GM11168 (cell line): ENCODE measurements at regions not wholly inside any gene's neighbourhood (a gene's known extent, or its start where the extent isn't known, plus 50 kb on each side); places are given as distances from the start of the nearest gene placed in this dataset.
"Not testable (repeated sequence)": the region's sequence is repeated elsewhere in the genome, so short reads cannot be mapped to it uniquely, and the experiment has no call there.

Source experiments
- in situ Hi-C: fragments of 300-500 bp; cut with MboI; formaldehyde crosslinking; loops from one replicate; pipeline ENCODE4 v1.12.0; 2022; ENCODE audit warnings: low sequenced_read_pairs; ENCODE audit not compliant: unreplicated experiment

DNA sequence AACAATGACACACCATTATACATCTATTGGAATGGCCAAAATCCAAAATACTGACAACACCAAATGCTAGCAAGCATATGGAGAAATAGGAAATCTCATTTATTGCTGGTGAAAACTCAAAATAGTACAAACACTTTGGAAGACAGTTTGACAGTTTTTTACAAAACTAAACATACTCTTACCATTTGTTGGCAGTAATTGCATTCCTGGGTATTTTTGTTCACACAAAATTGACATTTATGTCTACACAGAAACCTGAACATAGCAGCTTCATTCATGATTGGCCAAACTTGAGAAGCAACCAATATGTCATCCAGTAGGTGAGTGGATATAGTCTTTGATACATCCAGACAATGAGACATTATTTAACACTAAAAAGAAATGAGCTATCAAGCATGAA is 489.9 kb downstream of the PLOD2 start:
- in situ Hi-C loops = no loop called here

DNA sequence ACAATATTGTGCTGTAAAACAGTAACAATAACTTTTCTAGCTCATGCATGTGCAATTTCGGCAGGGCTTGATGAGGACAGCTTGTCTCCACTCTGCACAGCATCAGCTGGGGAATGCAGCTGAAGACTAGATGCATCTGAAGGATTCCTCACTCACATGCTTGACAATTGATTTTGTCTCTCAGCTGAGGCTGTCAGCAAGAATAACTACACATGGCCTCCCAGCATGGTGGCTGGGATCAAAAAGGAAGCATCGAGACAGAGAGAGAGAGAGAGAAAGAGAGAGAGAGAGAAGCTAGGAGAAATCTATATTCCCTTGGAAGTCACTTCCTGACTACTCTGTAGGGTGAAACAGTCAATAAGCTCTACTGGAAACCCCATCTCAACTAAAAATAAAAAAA is 487.1 kb downstream of the PLOD2 start:
- in situ Hi-C loops = no loop called here

DNA sequence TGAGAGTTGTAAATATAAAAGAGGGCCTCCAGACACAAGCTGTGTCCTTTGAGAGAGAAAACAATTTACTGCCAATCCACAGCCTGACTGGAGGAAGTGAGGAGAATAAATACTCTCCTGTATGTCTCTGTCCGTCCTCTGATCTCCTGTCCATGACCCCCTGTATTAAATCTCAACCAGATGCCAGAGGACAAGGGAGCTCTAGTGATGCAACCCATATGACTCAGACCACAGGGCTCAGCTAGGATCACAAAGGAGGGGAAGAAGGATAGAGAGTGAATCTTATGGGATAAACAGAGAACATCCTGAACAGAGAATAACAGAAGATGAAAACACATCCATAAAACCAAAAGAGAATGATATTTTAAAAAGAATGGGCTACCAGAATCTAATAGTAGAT is 482.6 kb downstream of the PLOD2 start:
- in situ Hi-C loops = no loop called here

DNA sequence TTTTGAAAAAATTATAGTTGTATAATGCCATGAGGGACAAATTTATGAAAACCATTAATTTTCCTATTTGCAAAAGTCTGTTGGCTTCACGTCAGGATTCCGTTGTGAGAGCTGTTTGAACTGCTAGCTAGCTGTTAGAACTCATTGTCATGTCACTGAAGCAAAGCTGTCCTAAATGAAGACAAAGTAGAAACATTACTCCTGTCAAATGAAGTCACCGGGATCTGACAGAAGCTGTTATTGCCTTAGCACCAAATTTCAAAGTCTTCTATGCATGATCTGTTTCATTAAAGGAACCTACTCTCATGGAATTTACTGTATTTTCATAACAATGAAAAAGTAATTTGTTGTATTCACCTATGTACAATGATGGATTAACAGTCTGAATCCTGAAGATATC is 479.8 kb downstream of the PLOD2 start:
- in situ Hi-C loops = no loop called here

DNA sequence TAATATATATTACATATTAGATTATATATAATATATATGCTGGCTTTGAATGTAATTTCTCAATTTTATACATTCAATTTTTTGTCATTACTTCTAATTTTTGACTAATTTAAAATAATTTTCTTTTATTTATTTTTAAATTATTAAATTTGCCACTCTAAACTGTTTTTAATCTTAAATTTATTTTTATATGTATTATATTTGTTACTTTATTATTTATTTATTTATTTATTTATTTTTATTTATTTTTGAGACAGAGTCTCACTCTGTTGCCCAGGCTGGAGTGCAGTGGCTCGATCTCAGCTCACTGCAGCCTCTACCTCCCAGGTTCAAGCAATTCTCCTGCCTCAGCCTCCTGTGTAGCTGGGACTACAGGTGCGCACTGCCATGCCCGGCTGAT is 473.0 kb downstream of the PLOD2 start:
- in situ Hi-C loops = not testable (repeated sequence)

DNA sequence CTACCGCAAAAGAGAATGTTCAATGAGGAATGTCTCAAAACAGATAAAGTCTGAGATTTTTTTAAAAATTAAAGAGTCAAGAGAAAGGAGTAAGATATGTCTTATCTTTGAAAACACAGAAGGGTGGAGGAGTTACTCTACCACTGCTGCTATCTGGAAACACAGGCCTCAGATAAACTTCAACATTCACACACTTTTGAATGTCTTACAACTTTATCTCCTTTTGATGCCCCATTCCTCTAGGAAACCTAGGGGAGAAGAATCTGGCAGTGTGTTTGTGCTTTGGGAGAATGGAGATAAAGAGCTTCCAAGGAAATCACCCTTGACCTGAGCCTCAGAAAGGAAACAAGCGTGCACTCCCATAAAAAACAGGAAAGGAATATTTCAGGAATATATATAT is 468.2 kb downstream of the PLOD2 start:
- in situ Hi-C loops = no loop called here

DNA sequence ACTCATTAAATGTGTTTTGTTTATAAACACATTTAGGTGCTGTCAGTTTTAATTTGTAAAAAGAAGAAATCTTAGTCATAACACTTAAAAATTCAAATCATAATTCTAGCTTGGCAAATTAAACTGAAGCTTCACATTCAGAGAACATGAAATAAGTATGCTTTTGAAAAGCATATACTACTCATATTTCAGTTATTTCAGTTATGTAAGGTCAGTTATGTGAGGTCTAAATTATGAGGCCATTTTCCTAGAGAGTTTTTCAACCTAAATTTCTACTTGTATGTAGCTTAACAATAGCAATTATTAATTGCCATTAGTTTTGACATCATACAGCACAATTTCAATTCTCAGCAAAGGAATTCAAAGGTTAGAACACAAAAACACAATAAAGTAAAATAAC is 465.0 kb downstream of the PLOD2 start:
- in situ Hi-C loops = no loop called here

DNA sequence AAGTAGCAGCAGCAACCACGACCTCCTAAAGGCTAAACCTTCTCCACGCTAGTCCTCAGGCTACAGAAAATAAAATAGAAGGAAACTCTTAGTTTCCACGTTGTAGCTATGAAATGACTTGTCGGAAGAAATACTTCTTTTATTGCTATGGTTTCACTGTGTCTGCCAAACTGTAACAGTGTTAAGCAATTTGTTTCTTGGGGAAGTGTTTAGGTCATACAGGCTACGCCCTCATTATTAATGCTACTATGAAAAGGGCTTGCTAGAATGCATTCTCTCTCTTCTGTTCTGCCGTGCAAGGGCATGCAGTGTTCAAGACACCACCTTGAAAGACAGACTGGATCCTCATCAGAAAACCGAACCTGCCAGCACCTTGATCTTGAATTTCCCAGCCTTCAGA is 462.7 kb downstream of the PLOD2 start:
- in situ Hi-C loops = no loop called here

DNA sequence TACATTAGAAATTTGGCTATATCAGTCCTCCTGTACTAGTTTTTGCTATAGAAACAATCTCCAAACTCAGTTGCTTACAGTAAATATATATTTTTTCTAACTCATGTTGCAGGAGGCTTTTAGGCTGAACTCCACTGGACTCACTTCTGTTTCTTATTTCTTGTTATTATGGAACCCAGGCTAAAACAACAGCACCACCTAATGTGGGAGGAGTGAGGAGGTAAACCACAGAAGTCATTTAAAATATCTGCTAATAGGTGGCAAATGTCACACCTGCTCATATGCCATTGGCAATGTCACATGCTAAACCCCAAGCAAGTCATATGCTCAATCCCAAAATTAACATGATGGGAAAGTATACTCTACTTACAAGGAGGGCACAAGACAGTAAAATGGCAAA is 462.2 kb downstream of the PLOD2 start:
- in situ Hi-C loops = no loop called here

DNA sequence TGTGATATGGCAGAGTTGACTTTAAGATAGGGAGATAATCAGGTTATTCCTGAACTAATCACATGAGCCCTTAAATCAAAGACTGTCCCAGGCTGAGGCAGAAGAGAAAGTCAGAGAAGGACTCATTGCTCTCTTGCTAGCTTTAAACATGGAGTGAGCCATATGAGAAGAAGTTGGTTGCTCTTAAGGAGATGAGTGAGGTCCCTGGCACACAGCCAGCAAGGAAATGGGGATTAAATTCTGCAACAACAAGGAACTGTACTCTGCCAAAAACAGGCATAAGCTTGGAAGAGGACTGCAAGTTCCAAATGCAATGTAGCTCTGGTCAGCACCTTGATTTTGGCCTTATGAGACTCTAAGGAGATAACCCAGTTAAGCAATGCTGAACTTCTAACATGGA is 457.0 kb downstream of the PLOD2 start:
- in situ Hi-C loops = no loop called here

DNA sequence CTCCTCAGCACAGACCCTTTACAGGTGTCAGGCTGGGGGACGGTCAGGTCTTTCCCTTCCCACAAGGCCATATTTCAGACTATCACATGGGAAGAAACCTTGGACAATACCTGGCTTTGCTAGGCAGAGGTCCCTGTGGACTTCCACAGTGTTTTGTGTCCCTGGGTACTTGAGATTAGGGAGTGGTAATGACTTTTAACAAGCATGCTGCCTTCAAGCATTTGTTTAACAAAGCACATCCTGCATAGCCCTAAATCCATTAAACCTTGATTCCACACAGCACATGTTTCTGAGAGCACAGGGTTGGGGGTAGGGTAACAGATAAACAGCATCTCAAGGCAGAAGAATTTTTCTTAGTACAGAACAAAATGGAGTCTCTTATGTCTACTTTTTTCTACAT is 451.2 kb downstream of the PLOD2 start:
- in situ Hi-C loops = not testable (repeated sequence)

DNA sequence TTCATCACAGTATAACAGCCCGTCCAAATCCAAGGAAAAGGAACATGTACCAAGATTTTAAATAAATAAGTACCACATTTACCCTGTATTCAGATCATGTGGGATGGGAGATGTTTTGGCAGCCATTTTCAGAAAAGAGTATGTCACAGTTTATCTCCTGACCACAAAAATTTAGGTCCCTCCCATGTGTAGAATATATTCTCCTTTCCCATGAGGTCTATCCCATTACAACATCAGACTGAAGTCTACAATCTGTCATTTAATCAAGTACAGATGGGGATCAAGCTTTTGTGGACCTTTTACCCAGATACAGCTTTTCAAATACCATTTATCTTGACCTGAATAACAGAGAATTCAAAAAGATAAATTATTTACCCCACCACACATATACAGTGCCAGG is 444.5 kb downstream of the PLOD2 start:
- in situ Hi-C loops = no loop called here

DNA sequence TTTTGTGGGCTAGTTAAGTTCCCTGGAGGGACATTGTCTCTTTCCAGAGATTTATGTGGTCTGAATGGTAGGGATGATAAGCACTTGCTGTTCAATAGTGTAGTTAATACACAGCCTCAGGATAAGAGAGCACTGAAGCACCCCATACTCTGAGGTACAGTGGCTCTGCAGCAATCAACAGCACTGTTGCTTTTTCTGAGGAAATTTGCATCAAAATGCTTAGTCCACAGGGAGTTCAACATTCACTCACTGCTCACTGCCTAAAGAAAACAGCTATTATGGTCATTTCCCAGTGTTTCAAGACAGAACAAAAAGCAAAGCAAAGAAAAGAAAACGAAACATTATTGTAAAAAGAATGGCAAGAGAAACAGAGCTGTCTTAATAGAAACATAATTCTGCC is 441.9 kb downstream of the PLOD2 start:
- in situ Hi-C loops = no loop called here

DNA sequence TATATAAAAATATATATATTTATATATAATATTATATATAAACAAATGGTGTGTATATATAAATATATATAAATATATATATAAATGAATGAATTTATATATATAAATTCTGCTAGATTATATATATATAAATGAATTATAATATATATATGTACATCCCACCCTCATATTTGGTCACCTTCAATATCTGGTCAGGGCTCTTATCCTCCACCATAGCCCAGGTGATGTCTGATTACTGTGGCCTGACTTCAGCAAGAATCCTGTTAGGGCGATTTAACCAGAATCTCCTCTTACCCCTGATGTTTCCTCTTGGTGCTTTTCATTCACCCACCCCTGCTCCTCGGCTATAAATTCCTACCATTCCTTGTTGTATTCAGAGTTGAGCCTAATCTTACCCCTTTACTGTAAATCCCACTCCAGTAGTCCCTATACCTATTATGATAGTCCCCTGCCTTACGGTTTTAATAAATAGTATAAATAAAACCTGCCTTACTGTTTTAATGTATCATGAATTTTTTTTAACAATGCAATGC is 439.6 kb downstream of the PLOD2 start:
- in situ Hi-C loops = no loop called here

DNA sequence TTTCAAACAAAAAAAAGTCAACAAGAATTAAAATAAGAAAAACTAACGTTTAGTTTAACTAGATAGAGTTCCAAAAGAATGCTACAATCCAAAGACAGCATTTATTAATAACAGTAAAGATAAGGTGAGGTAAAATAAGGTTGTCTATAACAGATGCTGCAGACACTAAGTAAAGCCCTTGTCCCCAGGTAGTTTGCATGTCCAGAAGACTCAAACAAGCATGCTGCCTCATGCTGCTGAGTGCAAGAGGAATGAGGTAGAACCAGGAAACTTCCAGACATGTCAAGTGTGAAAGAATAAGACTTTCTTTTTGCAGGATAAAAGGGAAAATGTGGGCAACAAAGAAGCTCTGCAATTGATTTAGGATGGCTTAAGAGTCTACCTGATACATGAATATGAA is 439.2 kb downstream of the PLOD2 start:
- in situ Hi-C loops = no loop called here

DNA sequence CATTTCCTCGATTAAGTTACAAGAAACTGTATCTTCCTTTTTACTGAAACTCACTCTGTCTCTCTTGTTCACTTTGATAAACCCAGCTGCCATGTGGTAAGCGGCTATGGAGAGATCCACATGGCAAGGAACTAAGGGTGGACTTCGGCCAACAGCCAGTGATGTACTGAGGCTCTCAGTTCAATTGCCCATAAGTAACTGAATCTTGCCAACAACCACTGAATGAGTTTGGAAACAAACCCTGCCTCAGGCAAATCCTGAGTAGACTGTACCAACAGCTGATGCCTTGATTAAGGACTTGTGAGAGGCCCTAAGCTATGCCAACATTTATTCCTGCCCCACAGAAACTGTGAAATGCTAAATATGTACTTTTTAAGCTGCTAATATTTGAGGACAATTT is 433.5 kb downstream of the PLOD2 start:
- in situ Hi-C loops = no loop called here

DNA sequence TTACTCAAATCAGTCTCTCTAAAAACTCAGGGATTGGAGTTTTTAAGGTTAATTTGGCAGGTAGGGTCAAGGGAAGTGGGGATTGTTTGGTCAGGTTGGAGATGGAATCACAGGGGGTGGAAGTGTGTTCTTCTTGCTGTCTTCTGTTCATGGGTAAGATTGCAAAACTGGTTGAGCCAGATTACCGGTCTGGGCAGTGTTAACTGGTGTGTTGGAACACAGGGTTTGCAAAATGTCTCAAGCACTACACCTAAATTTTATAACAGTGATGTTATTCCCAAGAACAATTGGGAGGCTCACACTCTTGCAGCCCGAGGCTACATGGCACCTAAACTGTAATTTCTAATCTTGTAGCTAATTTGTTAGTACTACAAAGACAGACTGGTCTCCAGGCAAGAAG is 425.4 kb downstream of the PLOD2 start:
- in situ Hi-C loops = no loop called here

DNA sequence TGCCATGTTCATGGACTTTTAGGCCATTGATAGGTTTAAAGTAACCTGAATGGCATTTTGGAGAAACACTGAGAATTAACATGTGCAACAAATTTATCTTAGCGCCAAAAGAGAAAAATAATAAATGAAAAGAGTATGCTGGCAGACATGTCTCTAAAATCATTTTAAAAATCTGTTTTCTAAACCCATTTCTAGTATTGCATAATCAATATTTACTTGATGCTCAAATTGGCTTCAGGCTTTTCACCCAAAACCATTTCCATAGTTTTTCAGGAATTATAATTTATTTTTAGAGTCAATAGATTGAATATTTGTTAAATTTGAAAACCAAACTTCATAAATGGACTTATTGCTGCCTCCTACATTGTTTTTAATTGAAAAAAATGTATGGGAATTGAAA is 423.0 kb downstream of the PLOD2 start:
- in situ Hi-C loops = no loop called here

DNA sequence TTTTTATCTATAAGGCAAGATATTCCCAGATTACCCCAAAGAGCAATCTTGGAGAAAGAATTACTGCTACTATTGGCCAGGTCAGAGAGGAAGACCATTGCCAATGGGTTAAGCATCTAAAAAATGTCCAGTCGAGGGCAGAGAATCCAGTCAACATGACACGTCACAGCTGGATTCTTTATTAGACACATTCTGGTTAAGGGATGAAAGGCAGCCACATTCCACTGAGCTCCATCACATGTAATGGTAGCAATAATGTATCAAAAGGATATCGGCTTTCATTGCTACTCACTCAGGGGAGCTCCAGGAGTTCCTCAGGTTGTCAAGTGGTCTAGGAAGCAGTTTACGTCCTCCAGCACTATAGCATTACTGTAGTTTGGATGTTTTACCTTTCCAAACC is 421.1 kb downstream of the PLOD2 start:
- in situ Hi-C loops = no loop called here

DNA sequence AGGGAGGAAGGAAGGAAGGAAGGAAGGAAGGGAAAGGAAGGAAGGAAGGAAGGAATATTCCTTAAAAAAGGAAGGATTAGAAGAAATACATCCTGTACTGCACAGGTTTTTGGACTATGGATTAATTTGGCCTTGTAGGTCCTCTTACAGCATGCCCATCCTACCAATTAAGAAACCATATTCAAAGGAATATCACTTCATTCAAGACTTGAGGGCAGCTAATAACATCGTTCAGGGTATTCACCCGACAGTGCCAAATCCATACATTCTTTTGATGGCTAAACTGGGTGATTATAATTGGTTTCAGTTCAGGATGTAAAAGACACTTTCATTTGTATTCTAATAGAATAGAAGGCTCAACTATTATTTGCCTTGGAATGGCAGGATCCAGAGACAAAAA is 410.3 kb downstream of the PLOD2 start:
- in situ Hi-C loops = no loop called here

DNA sequence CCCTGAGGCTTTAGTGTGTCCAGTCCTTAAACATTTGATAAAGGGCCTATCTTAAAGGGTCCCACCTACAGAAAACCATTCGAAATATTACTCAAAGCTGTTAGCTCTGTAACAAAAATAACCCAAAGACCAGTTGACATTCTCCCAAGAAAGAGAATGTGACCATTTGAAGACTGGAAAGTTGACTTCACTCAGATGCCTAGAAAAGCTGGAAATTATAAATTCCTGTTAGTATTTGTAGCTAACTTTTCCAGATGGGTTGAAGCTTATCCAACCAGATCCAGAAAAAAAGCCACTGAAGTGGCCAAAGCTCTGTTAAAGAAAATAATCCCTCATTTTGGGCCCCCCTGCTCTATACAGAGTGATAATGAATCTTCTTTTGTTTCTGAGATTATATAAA is 408.4 kb downstream of the PLOD2 start:
- in situ Hi-C loops = no loop called here

DNA sequence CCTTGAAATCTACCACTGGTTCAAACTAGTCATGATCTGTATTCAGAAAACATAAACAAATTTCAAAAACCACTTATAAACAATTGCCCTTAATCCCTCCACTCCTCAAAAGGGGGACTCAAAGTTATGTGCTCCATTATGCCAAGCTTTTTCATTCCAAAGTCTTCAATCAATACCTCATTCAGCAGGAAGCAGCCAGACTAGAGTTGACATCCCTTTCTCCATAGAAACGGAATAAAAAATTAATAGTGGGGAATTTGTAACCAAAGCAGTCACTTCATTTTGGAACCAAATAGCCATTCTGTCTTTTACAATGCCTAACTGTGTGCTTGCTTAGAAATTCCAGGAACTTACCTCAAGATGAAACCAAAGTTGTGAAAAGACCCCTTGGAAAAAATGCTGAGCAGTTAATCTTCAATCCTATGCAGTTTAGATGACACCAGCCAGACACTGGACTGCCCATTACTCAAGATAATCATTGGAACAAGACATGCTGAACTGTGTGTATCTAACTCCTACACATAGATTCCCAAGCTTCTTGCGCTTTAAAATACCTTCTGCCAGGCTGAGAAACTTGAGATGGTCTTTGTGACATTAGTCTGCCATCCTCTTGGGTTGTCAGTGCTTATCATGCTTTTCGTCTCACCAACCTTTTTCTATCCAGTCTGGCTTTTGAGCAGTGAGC is 406.2 kb downstream of the PLOD2 start:
- in situ Hi-C loops = no loop called here

DNA sequence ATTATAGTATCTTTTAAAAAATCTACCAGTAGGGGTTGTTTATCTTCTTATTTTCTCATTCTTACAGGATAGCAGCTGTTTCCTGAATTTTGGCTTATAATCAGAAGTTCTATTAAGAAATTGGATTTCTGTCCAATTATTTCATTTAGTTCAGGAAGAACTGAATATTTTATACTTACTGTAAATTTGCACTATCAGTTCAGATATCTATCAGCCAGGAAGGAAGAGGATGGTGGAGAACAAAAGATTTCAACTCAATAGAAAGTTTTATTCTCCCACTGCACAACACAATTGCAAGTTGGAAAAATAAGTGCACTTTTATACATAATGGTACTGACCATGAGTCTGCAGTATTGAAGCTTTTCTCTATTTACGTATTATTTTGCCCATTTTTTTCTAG is 400.9 kb downstream of the PLOD2 start:
- in situ Hi-C loops = no loop called here
